CD14-positive monocyte (primary cell): ENCODE measurements at regions not wholly inside any gene's neighbourhood (a gene's known extent, or its start where the extent isn't known, plus 50 kb on each side); places are given as distances from the start of the nearest gene placed in this dataset.

Experiments
- DNase-seq, 3 donors: peaks; one replicate each; pipeline ENCODE4 v3.0.0-alpha.2; 2011 to 2022
- H2AFZ ChIP-seq: 2 replicates; pipeline ENCODE4 v1.6.0; 2012; ENCODE audit warnings: mild to moderate bottlenecking, low read depth, low read length, inconsistent platforms; ENCODE audit not compliant: insufficient read depth, poor library complexity, severe bottlenecking
- H3K27ac ChIP-seq, 2 donors: 1 replicate in 1 of 2; 2 replicates in 1 of 2; pipeline ENCODE4 v1.5.1; 2012 to 2013; ENCODE audit warnings: low read length in 2 of 2, control low read depth in 1 of 2, inconsistent platforms in 1 of 2, low read depth in 1 of 2, mild to moderate bottlenecking in 1 of 2
- H3K27me3 ChIP-seq, 2 donors: one replicate each; pipeline versions ENCODE4 v1.6.0 to v1.6.1; 2011 to 2013; ENCODE audit warnings: low read length in 2 of 2; ENCODE audit not compliant: control insufficient read depth in 2 of 2, insufficient read depth in 2 of 2
- H3K36me3 ChIP-seq, 2 donors: replicated peaks in 1 of 2; 1 replicate in 1 of 2; 2 replicates in 1 of 2; pipeline versions ENCODE4 v1.5.1 to v1.6.1; 2012 to 2013; ENCODE audit warnings: low read length in 2 of 2, control low read depth in 1 of 2, inconsistent platforms in 1 of 2, mild to moderate bottlenecking in 1 of 2; ENCODE audit not compliant: insufficient read depth in 2 of 2, control insufficient read depth in 1 of 2
- H3K4me1 ChIP-seq, 2 donors: 1 replicate in 1 of 2; 2 replicates in 1 of 2; pipeline versions ENCODE4 v1.5.1 to v1.6.1; 2012 to 2013; ENCODE audit warnings: low read length in 2 of 2, control low read depth in 1 of 2, inconsistent platforms in 1 of 2, mild to moderate bottlenecking in 1 of 2, moderate library complexity in 1 of 2; ENCODE audit not compliant: insufficient read depth in 2 of 2, control insufficient read depth in 1 of 2
- H3K4me2 ChIP-seq: replicated peaks from 2 replicates; pipeline ENCODE3; 2012; ENCODE audit warnings: low read length, moderate library complexity, mild to moderate bottlenecking; ENCODE audit not compliant: poor library complexity, severe bottlenecking; ENCODE audit errors: extremely low read depth
- H3K4me3 ChIP-seq, 3 experiments: fragments of 200-600 bp in 1 of 3; sonication (generic) in 1 of 3; replicated peaks in 1 of 3; 1 replicate in 2 of 3; 2 replicates in 1 of 3; pipeline ENCODE4 v1.5.1; 2011 to 2013; ENCODE audit warnings: low read length in 3 of 3, mild to moderate bottlenecking in 3 of 3, control low read depth in 2 of 3, low read depth in 2 of 3, inconsistent platforms in 1 of 3, moderate library complexity in 1 of 3
- H3K79me2 ChIP-seq: 2 replicates; pipeline ENCODE4 v1.6.0; 2012; ENCODE audit warnings: mild to moderate bottlenecking, control low read depth, inconsistent platforms, low read length, moderate library complexity; ENCODE audit not compliant: insufficient read depth
- H3K9ac ChIP-seq: 2 replicates; pipeline ENCODE4 v1.6.0; 2017; ENCODE audit warnings: low read length, mild to moderate bottlenecking; ENCODE audit not compliant: insufficient read depth, poor library complexity, severe bottlenecking
- H3K9me3 ChIP-seq, 2 donors: replicated peaks in 1 of 2; 1 replicate in 1 of 2; 2 replicates in 1 of 2; pipeline versions ENCODE4 v1.5.1 to v1.6.1; 2012 to 2013; ENCODE audit warnings: low read length in 2 of 2, control low read depth in 1 of 2; ENCODE audit not compliant: control insufficient read depth in 1 of 2, insufficient read depth in 1 of 2
- H4K20me1 ChIP-seq: 2 replicates; pipeline ENCODE4 v1.6.0; 2012; ENCODE audit warnings: mild to moderate bottlenecking, low read length, control low read depth, moderate library complexity; ENCODE audit not compliant: insufficient read depth
- H3K27ac Mint-ChIP-seq, 7 donors: one replicate each; pipeline ENCODE4 v1.8.0; 2020; ENCODE audit warnings: mild to moderate bottlenecking in 7 of 7, mixed read lengths in 7 of 7, moderate library complexity in 6 of 7, inconsistent platforms in 2 of 7
- H3K27me3 Mint-ChIP-seq, 3 donors: one replicate each; pipeline ENCODE4 v1.8.0; 2021 to 2022; ENCODE audit warnings: low read depth in 3 of 3, mild to moderate bottlenecking in 3 of 3, mixed read lengths in 3 of 3, moderate library complexity in 3 of 3, inconsistent platforms in 1 of 3
- H3K36me3 Mint-ChIP-seq, 2 donors: one replicate each; pipeline ENCODE4 v1.8.0; 2020; ENCODE audit warnings: mixed read lengths in 2 of 2, inconsistent platforms in 1 of 2, mild to moderate bottlenecking in 1 of 2
- H3K4me1 Mint-ChIP-seq: one replicate; pipeline ENCODE4 v1.8.0; 2020; ENCODE audit warnings: mild to moderate bottlenecking, mixed read lengths
- H3K4me3 Mint-ChIP-seq, 2 donors: one replicate each; pipeline ENCODE4 v1.8.0; 2020; ENCODE audit warnings: mild to moderate bottlenecking in 2 of 2, mixed read lengths in 2 of 2, moderate library complexity in 1 of 2
- H3K9me3 Mint-ChIP-seq, 7 donors: one replicate each; pipeline ENCODE4 v1.8.0; 2020 to 2022; ENCODE audit warnings: mixed read lengths in 7 of 7, mild to moderate bottlenecking in 6 of 7, moderate library complexity in 6 of 7, inconsistent platforms in 2 of 7
- CTCF ChIP-seq: fragments of 200-600 bp; IDR thresholded peaks from one replicate; pipeline ENCODE4 v1.8.0; 2022; ENCODE audit warnings: antibody characterized with exemption, mild to moderate bottlenecking
- WGBS: methylation state at CpG from one replicate; pipeline ENCODE4 v1.1.5; 2013; ENCODE audit warnings: missing lambda C conversion rate; ENCODE audit not compliant: insufficient coverage; 5-methylcytosine and 5-hydroxymethylcytosine counted together
- intact Hi-C, 2 donors: fragments of 100-400 bp; cut with micrococcal nuclease; formaldehyde crosslinking; loops; one replicate each; pipeline versions ENCODE4 v1.15.0 to v1.15.1; 2023

- intact Hi-C loops: no loop called here
- Mint-ChIP-seq H3K27ac (no peak overlapping the region), H3K36me3 (no peaks in the 10 kb centered on the region), H3K9me3 (peaks cover 0 to 6% (median 2%) of the 10 kb centered on the region in 7 donors), H3K27me3 (peaks cover 3 to 6% (median 4%) of the 10 kb centered on the region in 3 donors), H3K4me3 (no peak overlapping the region), H3K4me1 (no peaks in the 10 kb centered on the region)
- DNase-seq: no peak
- H3K9ac ChIP-seq: no peak overlapping the region
- no peaks in the 10 kb centered on the region for H3K9me3 ChIP-seq
- no peaks in the 10 kb centered on the region for H3K27me3 ChIP-seq
- no peaks in the 10 kb centered on the region for H3K36me3 ChIP-seq
- no peak overlapping the region for H3K4me3 ChIP-seq
- WGBS: 100% methylated on average over 1 of the region's 4 CpGs
- no peak overlapping the region for H2AFZ ChIP-seq
- H3K4me1 ChIP-seq: no peaks in the 10 kb centered on the region
- TF ChIP-seq CTCF: no peak
- H3K4me2 ChIP-seq: no peak overlapping the region
- H4K20me1 ChIP-seq: no peaks in the 10 kb centered on the region
- H3K79me2 ChIP-seq: no peaks in the 10 kb centered on the region
- H3K27ac ChIP-seq: no peak overlapping the region
Observed at GRCh38 chr3:66661628-66662027, 160.8 kb upstream of the LRIG1 start.

GRCh38 chr3:66662894-66663293 lies 162.1 kb upstream of the LRIG1 start:
- H3K9me3 Mint-ChIP-seq: peaks cover 0 to 4% (median 2%) of the 10 kb centered on the region in 7 donors
- no peaks in the 10 kb centered on the region for H3K36me3 ChIP-seq
- no peak overlapping the region for H3K4me3 ChIP-seq
- H4K20me1 ChIP-seq: no peaks in the 10 kb centered on the region
- no peak overlapping the region for H3K4me3 Mint-ChIP-seq
- H3K27ac Mint-ChIP-seq: no peak overlapping the region
- no peaks in the 10 kb centered on the region for H3K27me3 ChIP-seq
- TF ChIP-seq CTCF: no peak
- H3K4me1 Mint-ChIP-seq: no peaks in the 10 kb centered on the region
- H3K27me3 Mint-ChIP-seq: peaks cover 3 to 4% (median 3%) of the 10 kb centered on the region in 3 donors
- H3K4me1 ChIP-seq: no peaks in the 10 kb centered on the region
- 48% methylated on average over 2 of the region's 6 CpGs for WGBS
- H3K27ac ChIP-seq: no peak overlapping the region
- intact Hi-C loops: no loop called here
- no peaks in the 10 kb centered on the region for H3K36me3 Mint-ChIP-seq
- no peak overlapping the region for H2AFZ ChIP-seq
- no peak for DNase-seq
- H3K9ac ChIP-seq: no peak overlapping the region
- no peak overlapping the region for H3K4me2 ChIP-seq
- H3K9me3 ChIP-seq: no peaks in the 10 kb centered on the region
- no peaks in the 10 kb centered on the region for H3K79me2 ChIP-seq
